ENCODE measurements at regions not wholly inside any gene's neighbourhood (a gene's known extent, or its start where the extent isn't known, plus 50 kb on each side); places are given as distances from the start of the nearest gene placed in this dataset.

- TF ChIP-seq SPI1 (IDR thresholded peaks at IDR 0.05; ENCODE audit: borderline replicate concordance, low read depth) (no peak), CTCF (IDR thresholded peaks at IDR 0.05; ENCODE audit: insufficient read depth, low read length) (no peak), POLR2AphosphoS5 (IDR thresholded peaks at IDR 0.05; ENCODE audit: low read depth) (no peak)
Observed at GRCh38 chr14:44607701-44608100, 100.6 kb upstream of the FSCB start.

All from HL-60 (cell line).